K562 (cell line): ENCODE measurements at regions not wholly inside any gene's neighbourhood (a gene's known extent, or its start where the extent isn't known, plus 50 kb on each side); places are given as distances from the start of the nearest gene placed in this dataset.

ENCODE experiments used
- CBX8 ChIP-seq: fragments of 200-600 bp; sonication (generic); IDR thresholded peaks from 2 replicates; pipeline ENCODE4 v1.6.1; 2012; ENCODE audit warnings: borderline replicate concordance, mixed run types, low read depth, mild to moderate bottlenecking, moderate library complexity, mixed read lengths, low read length, control low read depth, inconsistent platforms; ENCODE audit not compliant: poor library complexity, severe bottlenecking; ENCODE audit errors: extremely low read depth
- CTCF ChIP-seq, 3 experiments: IDR thresholded peaks in 2 of 3; conservative IDR thresholded peaks in 1 of 3; 2 replicates each; pipeline ENCODE4 v1.5.1; 2011 to 2012; ENCODE audit warnings: low read length in 3 of 3, mild to moderate bottlenecking in 3 of 3, control low read depth in 2 of 3, improper control_type of control experiment in 1 of 3, inconsistent platforms in 1 of 3, low read depth in 1 of 3, mixed read lengths in 1 of 3, moderate library complexity in 1 of 3; ENCODE audit not compliant: insufficient read depth in 2 of 3
- DEAF1 ChIP-seq: fragments of 450-650 bp; formaldehyde crosslinking; IDR thresholded peaks from 2 replicates; pipeline ENCODE4 v1.4.0; 2020; ENCODE audit warnings: mild to moderate bottlenecking, moderate library complexity
- EP300 ChIP-seq: IDR thresholded peaks from 2 replicates; pipeline ENCODE4 v1.6.1; 2012; ENCODE audit warnings: low read length, improper control_type of control experiment
- RNF2 ChIP-seq: sonication (generic); IDR thresholded peaks from 2 replicates; pipeline ENCODE4 v1.6.1; 2016
- SIN3A ChIP-seq, 2 experiments: fragments of 150-350 bp in 1 of 2; IDR thresholded peaks; 2 replicates each; pipeline ENCODE4 v1.6.1; 2011 to 2016; ENCODE audit warnings: borderline replicate concordance in 2 of 2, low read depth in 2 of 2, low read length in 2 of 2, mild to moderate bottlenecking in 2 of 2, moderate library complexity in 2 of 2; ENCODE audit not compliant: control insufficient read depth in 1 of 2
- ZC3H4 ChIP-seq: sonication (generic); formaldehyde crosslinking; IDR thresholded peaks from 2 replicates; pipeline ENCODE4 v1.9.0; 2021; ENCODE audit warnings: missing genetic modification reagents, borderline replicate concordance

GRCh38 chr4:189267312-189267965, 673.2 kb upstream of the FRG1 start:
- TF ChIP-seq EP300 (no peak), DEAF1 (CRISPR knock-in tag) (no peak), CBX8 (no peak), RNF2 (no peak), CTCF (IDR thresholded peaks at IDR 0.05 in 2 of 3, conservative IDR thresholded peaks at IDR 0.05 in 1 of 3; ENCODE audit: insufficient read depth in 2 of 3, low read depth in 1 of 3, low read length in 3 of 3) (no peak), SIN3A (IDR thresholded peaks at IDR 0.05; ENCODE audit: borderline replicate concordance in 2 of 2, control insufficient read depth in 1 of 2, low read depth in 2 of 2, low read length in 2 of 2) (no peak), ZC3H4 (CRISPR knock-in tag) (no peak)
